K562 (cell line): ENCODE measurements at regions not wholly inside any gene's neighbourhood (a gene's known extent, or its start where the extent isn't known, plus 50 kb on each side); places are given as distances from the start of the nearest gene placed in this dataset.

Source experiments
- CC2D1A ChIP-seq: fragments of 450-650 bp; IDR thresholded peaks from 2 replicates; pipeline ENCODE4 v1.6.1; 2017; ENCODE audit warnings: mild to moderate bottlenecking
- CSDE1 ChIP-seq, 2 experiments: fragments of 450-650 bp; IDR thresholded peaks; 2 replicates each; pipeline ENCODE4 v1.6.1; 2016; ENCODE audit warnings: mild to moderate bottlenecking in 1 of 2
- E2F4 ChIP-seq: sonication (generic); formaldehyde crosslinking; IDR thresholded peaks from 2 replicates; pipeline ENCODE4 v1.8.0; 2022; ENCODE audit warnings: mild to moderate bottlenecking, low read depth, missing genetic modification reagents
- HDAC6 ChIP-seq: IDR thresholded peaks from 2 replicates; pipeline ENCODE4 v1.6.1; 2012; ENCODE audit warnings: low read depth, mild to moderate bottlenecking, control low read depth, inconsistent platforms, low read length, moderate library complexity
- NFIC ChIP-seq: fragments of 450-650 bp; IDR thresholded peaks from 2 replicates; pipeline ENCODE4 v1.6.1; 2017; ENCODE audit warnings: mild to moderate bottlenecking, inconsistent platforms
- NRF1 ChIP-seq, 2 experiments: fragments of 450-650 bp; IDR thresholded peaks in 1 of 2; conservative IDR thresholded peaks in 1 of 2; 2 replicates each; pipeline ENCODE4 v1.6.1; 2014; ENCODE audit warnings: mild to moderate bottlenecking in 2 of 2
- SPI1 ChIP-seq: IDR thresholded peaks from 2 replicates; pipeline ENCODE4 v1.6.1; 2011; ENCODE audit warnings: low read depth, low read length, control low read depth, borderline replicate concordance
- ZNF318 ChIP-seq, 2 experiments: fragments of 450-650 bp; IDR thresholded peaks; 2 replicates each; pipeline ENCODE4 v1.6.1; 2016; ENCODE audit warnings: mild to moderate bottlenecking in 2 of 2, borderline replicate concordance in 1 of 2, low read depth in 1 of 2, moderate library complexity in 1 of 2
- TF ChIP-seq, protein P1 (sequence below), 2 experiments: fragments of 450-650 bp; formaldehyde crosslinking in 1 of 2; IDR thresholded peaks; 2 replicates each; pipeline versions ENCODE4 v1.4.0 to v1.6.1; 2014 to 2020; ENCODE audit warnings: mild to moderate bottlenecking in 2 of 2, borderline replicate concordance in 1 of 2, low read depth in 1 of 2

DNA sequence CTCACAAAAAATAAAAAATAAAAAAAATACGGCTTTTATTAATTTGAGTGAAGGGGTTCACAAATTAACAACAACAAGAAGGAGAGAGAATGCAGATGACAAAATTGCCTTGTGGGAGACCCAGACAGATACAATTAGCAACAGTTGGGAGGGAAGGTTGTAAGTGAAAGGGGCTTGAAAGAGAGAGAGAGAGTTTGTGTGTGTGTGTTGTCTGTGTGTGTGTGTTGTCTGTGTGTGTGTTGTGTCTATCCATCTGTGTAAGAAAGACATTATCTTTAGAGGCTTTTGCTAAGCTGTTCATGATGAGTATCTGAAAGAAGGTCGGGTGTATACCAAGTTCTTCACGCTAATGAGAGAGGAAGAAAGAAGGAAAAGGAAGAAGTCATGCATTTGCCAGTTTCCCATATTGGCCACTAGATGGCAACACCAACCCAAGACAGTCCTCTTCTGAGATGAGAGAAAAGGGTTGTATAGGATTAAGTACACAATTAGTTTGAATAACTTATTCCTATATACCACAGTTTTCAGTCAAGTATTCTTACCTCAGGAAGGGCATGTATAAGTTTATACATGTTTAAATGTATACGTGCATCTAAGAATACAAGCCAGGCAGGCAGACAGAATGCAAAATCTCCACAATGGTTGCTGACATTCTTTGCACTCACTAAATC lies 63.7 kb upstream of the CD2AP start (continued):
- TF ChIP-seq NRF1 (conservative IDR thresholded peaks at IDR 0.05 in 1 of 2, IDR thresholded peaks at IDR 0.05 in 1 of 2) (no peak), HDAC6 (no peak), CC2D1A (peak; percentile 35; the same call in 1 of the 2 replicates), NFIC (no peak), SPI1 (peak; percentile 35; the same call in 1 of the 2 replicates), ZNF318 (IDR thresholded peaks at IDR 0.05; ENCODE audit: borderline replicate concordance in 1 of 2, low read depth in 1 of 2) (no peak), CSDE1 (IDR thresholded peaks at IDR 0.05) (peak in 1 of 2 experiments; percentile 1; a peak in 1 of 4 replicates), E2F4 (CRISPR knock-in tag) (no peak)
- TF ChIP-seq, protein P1, sequence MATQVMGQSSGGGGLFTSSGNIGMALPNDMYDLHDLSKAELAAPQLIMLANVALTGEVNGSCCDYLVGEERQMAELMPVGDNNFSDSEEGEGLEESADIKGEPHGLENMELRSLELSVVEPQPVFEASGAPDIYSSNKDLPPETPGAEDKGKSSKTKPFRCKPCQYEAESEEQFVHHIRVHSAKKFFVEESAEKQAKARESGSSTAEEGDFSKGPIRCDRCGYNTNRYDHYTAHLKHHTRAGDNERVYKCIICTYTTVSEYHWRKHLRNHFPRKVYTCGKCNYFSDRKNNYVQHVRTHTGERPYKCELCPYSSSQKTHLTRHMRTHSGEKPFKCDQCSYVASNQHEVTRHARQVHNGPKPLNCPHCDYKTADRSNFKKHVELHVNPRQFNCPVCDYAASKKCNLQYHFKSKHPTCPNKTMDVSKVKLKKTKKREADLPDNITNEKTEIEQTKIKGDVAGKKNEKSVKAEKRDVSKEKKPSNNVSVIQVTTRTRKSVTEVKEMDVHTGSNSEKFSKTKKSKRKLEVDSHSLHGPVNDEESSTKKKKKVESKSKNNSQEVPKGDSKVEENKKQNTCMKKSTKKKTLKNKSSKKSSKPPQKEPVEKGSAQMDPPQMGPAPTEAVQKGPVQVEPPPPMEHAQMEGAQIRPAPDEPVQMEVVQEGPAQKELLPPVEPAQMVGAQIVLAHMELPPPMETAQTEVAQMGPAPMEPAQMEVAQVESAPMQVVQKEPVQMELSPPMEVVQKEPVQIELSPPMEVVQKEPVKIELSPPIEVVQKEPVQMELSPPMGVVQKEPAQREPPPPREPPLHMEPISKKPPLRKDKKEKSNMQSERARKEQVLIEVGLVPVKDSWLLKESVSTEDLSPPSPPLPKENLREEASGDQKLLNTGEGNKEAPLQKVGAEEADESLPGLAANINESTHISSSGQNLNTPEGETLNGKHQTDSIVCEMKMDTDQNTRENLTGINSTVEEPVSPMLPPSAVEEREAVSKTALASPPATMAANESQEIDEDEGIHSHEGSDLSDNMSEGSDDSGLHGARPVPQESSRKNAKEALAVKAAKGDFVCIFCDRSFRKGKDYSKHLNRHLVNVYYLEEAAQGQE (IDR thresholded peaks at IDR 0.05; ENCODE audit: borderline replicate concordance), result peak; percentile 88
- TF ChIP-seq, protein P1 (CRISPR knock-in tag; IDR thresholded peaks at IDR 0.05; ENCODE audit: low read depth), result no peak
